Thyroid gland (tissue), 4 donors: ENCODE measurements at regions not wholly inside any gene's neighbourhood (a gene's known extent, or its start where the extent isn't known, plus 50 kb on each side); places are given as distances from the start of the nearest gene placed in this dataset.

Source experiments
- POLR2A ChIP-seq, 2 donors: fragments of 450-650 bp; IDR thresholded peaks; one replicate each; pipeline ENCODE4 v1.6.1; 2017; ENCODE audit warnings: antibody characterized with exemption in 2 of 2, mild to moderate bottlenecking in 2 of 2, moderate library complexity in 1 of 2
- TF ChIP-seq, protein P1 (sequence below), 6 experiments: fragments of 200-600 bp in 3 of 6; fragments of 450-650 bp in 3 of 6; sonication (generic) in 3 of 6; IDR thresholded peaks; one replicate each; pipeline ENCODE4 v1.5.1; 2016 to 2019; ENCODE audit warnings: antibody characterized with exemption in 6 of 6, mild to moderate bottlenecking in 2 of 6, inconsistent platforms in 1 of 6, moderate library complexity in 1 of 6

DNA sequence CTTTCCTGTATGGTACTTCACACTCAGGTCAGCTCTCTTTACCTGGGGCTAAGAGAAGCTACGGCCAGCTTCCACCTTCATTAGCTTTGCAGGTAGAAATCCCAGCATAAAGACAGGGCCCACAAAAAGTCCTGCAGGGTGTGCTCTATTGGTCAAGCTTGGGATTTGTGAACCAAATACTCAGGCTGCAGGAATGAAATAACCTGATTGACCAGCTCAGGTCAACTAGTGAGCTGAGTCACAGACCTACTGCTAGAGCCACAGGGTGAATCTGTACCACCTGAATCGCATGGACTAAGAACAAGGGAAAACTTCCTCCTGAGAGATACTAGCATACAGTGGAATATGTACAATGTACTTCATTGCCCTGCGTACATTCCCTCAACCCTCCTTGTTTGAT lies 172.2 kb downstream of the HHIP start:
- TF ChIP-seq, protein P1, sequence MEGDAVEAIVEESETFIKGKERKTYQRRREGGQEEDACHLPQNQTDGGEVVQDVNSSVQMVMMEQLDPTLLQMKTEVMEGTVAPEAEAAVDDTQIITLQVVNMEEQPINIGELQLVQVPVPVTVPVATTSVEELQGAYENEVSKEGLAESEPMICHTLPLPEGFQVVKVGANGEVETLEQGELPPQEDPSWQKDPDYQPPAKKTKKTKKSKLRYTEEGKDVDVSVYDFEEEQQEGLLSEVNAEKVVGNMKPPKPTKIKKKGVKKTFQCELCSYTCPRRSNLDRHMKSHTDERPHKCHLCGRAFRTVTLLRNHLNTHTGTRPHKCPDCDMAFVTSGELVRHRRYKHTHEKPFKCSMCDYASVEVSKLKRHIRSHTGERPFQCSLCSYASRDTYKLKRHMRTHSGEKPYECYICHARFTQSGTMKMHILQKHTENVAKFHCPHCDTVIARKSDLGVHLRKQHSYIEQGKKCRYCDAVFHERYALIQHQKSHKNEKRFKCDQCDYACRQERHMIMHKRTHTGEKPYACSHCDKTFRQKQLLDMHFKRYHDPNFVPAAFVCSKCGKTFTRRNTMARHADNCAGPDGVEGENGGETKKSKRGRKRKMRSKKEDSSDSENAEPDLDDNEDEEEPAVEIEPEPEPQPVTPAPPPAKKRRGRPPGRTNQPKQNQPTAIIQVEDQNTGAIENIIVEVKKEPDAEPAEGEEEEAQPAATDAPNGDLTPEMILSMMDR (IDR thresholded peaks at IDR 0.05), result no peak
- TF ChIP-seq POLR2A (IDR thresholded peaks at IDR 0.05), result no peak
